ENCODE measurements at regions not wholly inside any gene's neighbourhood (a gene's known extent, or its start where the extent isn't known, plus 50 kb on each side); places are given as distances from the start of the nearest gene placed in this dataset.

- TF ChIP-seq CTCF (IDR thresholded peaks at IDR 0.05) (peak; percentile 27), KAT7 (CRISPR knock-in tag; IDR thresholded peaks at IDR 0.05; ENCODE audit: borderline replicate concordance) (no peak), TP53 (CRISPR knock-in tag; IDR thresholded peaks at IDR 0.05) (no peak), TEAD1 (CRISPR knock-in tag; IDR thresholded peaks at IDR 0.05) (no peak), ZNF232 (CRISPR knock-in tag; IDR thresholded peaks at IDR 0.05) (no peak), ZNF121 (CRISPR knock-in tag; IDR thresholded peaks at IDR 0.05) (no peak), CREB1 (CRISPR knock-in tag; IDR thresholded peaks at IDR 0.05) (no peak), JUN (CRISPR knock-in tag; IDR thresholded peaks at IDR 0.05) (no peak), FOXP4 (CRISPR knock-in tag; IDR thresholded peaks at IDR 0.05) (no peak), USF2 (CRISPR knock-in tag; IDR thresholded peaks at IDR 0.05) (no peak), RELA (CRISPR knock-in tag; IDR thresholded peaks at IDR 0.05; ENCODE audit: borderline replicate concordance) (no peak), JAZF1 (CRISPR knock-in tag; IDR thresholded peaks at IDR 0.05) (no peak), GTF2I (CRISPR knock-in tag; conservative IDR thresholded peaks at IDR 0.05) (no peak)
Observed at GRCh38 chr5:64074533-64074932, 91.1 kb upstream of the RNF180 start.
